Right lobe of liver (tissue), 6 donors: ENCODE measurements at regions not wholly inside any gene's neighbourhood (a gene's known extent, or its start where the extent isn't known, plus 50 kb on each side); places are given as distances from the start of the nearest gene placed in this dataset.
"Not testable (repeated sequence)": the region's sequence is repeated elsewhere in the genome, so short reads cannot be mapped to it uniquely, and the experiment has no call there.

ENCODE experiments used
- ATAC-seq, 4 donors: fragments of 200-7000 bp; cut with Tn5 transposase; one replicate each; pipeline ENCODE4 v1.9.1; 2020; ENCODE audit warnings: mild to moderate bottlenecking in 4 of 4, moderate library complexity in 4 of 4
- DNase-seq, 3 donors: peaks; one replicate each; pipeline ENCODE4 v3.0.0-alpha.2; 2020
- H3K27ac ChIP-seq, 3 donors: fragments of 200-600 bp; one replicate each; pipeline ENCODE4 v1.8.0; 2022
- H3K27me3 ChIP-seq, 2 donors: fragments of 200-600 bp; one replicate each; pipeline ENCODE4 v1.8.0; 2022
- H3K36me3 ChIP-seq, 4 donors: fragments of 200-600 bp; sonication (generic) in 1 of 4; one replicate each; pipeline versions ENCODE4 v1.5.1 to v1.8.0; 2017 to 2022; ENCODE audit warnings: control low read depth in 1 of 4
- H3K4me1 ChIP-seq, 4 donors: fragments of 200-600 bp; sonication (generic) in 1 of 4; one replicate each; pipeline versions ENCODE4 v1.5.1 to v1.8.0; 2017 to 2022; ENCODE audit warnings: control low read depth in 1 of 4
- H3K4me3 ChIP-seq, 3 donors: fragments of 200-600 bp; one replicate each; pipeline ENCODE4 v1.8.0; 2022
- H3K9me3 ChIP-seq, 4 donors: fragments of 200-600 bp; sonication (generic) in 1 of 4; one replicate each; pipeline versions ENCODE4 v1.5.1 to v1.8.0; 2017 to 2022; ENCODE audit warnings: control low read depth in 1 of 4
- POLR2A ChIP-seq: fragments of 450-650 bp; IDR thresholded peaks from one replicate; pipeline ENCODE4 v1.6.1; 2017; ENCODE audit warnings: antibody characterized with exemption, mild to moderate bottlenecking
- WGBS: methylation state at CpG from one replicate; pipeline ENCODE4 v1.1.6; 2018; ENCODE audit warnings: low coverage, low lambda C conversion rate; ENCODE audit not compliant: insufficient coverage; ENCODE audit errors: missing lambda C conversion rate; 5-methylcytosine and 5-hydroxymethylcytosine counted together
- intact Hi-C, 2 donors: fragments of 100-400 bp; cut with DNase I; formaldehyde crosslinking; loops; one replicate each; pipeline versions ENCODE4 v1.11.2 to v1.14.1; 2022
- TF ChIP-seq, protein P1 (sequence below), 4 donors: fragments of 200-600 bp in 3 of 4; fragments of 450-650 bp in 1 of 4; IDR thresholded peaks; one replicate each; pipeline versions ENCODE4 v1.5.1 to v1.8.0; 2016 to 2022; ENCODE audit warnings: antibody characterized with exemption in 4 of 4, mild to moderate bottlenecking in 2 of 4
- donor health status: DM: no; HTN: yes; CAD: no.
- donor health status: DM: no; HTN: no; CAD: no.
- donor health status: DM: no; HTN: no; CAD: no.
- donor health status: DM: no; HTN: yes; CAD: no.
- donor health status: DM: no; HTN: yes; CAD: no.

GRCh38 chr5:18576586-18576985, 942.3 kb downstream of the TAF11L14 start:
- ATAC-seq (no peak), DNase-seq (no peak)
- H3K4me3 ChIP-seq: no peak overlapping the region
- H3K27me3 ChIP-seq: no peaks in the 10 kb centered on the region
- intact Hi-C loops: no loop called here
- no peaks in the 10 kb centered on the region for H3K9me3 ChIP-seq
- TF ChIP-seq, protein P1, sequence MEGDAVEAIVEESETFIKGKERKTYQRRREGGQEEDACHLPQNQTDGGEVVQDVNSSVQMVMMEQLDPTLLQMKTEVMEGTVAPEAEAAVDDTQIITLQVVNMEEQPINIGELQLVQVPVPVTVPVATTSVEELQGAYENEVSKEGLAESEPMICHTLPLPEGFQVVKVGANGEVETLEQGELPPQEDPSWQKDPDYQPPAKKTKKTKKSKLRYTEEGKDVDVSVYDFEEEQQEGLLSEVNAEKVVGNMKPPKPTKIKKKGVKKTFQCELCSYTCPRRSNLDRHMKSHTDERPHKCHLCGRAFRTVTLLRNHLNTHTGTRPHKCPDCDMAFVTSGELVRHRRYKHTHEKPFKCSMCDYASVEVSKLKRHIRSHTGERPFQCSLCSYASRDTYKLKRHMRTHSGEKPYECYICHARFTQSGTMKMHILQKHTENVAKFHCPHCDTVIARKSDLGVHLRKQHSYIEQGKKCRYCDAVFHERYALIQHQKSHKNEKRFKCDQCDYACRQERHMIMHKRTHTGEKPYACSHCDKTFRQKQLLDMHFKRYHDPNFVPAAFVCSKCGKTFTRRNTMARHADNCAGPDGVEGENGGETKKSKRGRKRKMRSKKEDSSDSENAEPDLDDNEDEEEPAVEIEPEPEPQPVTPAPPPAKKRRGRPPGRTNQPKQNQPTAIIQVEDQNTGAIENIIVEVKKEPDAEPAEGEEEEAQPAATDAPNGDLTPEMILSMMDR (IDR thresholded peaks at IDR 0.05): no peak
- no peak for TF ChIP-seq POLR2A
- no peaks in the 10 kb centered on the region for H3K4me1 ChIP-seq
- no peaks in the 10 kb centered on the region for H3K36me3 ChIP-seq
- H3K27ac ChIP-seq: no peak overlapping the region
- WGBS: 61% methylated on average over 4 of the region's 4 CpGs

GRCh38 chr5:18601185-18601584, 966.9 kb downstream of the TAF11L14 start:
- DNase-seq: no peak
- ATAC-seq: no peak
- Histone ChIP-seq H3K27ac (no peak overlapping the region), H3K9me3 (no peaks in the 10 kb centered on the region), H3K4me3 (no peak overlapping the region), H3K36me3 (no peaks in the 10 kb centered on the region), H3K27me3 (no peaks in the 10 kb centered on the region), H3K4me1 (no peaks in the 10 kb centered on the region)
- intact Hi-C loops: no loop called here
- 31% methylated on average over 1 of the region's 1 CpG for WGBS
- no peak for TF ChIP-seq POLR2A
- TF ChIP-seq, protein P1 (IDR thresholded peaks at IDR 0.05): no peak

DNA sequence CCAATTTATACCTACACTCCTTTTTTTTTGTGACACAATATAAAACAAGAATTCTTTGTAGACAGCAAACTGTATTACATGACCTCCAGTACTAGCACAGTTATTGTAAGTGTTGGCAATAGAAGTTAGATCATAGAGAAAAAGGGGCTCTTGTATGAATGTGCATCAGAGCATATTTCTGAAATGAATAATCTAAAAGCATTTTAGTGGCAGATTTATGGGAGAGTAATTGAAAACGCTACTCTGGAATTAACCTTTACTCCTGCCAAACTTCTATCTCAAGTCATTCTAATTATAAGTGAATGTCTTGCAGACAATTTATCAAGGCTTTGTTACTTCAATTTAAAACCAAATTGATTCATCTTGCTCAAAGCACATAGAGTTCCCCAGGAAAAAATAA, 968.1 kb downstream of the TAF11L14 start:
- Histone ChIP-seq H3K4me1 (no peaks in the 10 kb centered on the region), H3K27ac (no peak overlapping the region), H3K27me3 (no peaks in the 10 kb centered on the region), H3K4me3 (no peak overlapping the region), H3K36me3 (no peaks in the 10 kb centered on the region), H3K9me3 (no peaks in the 10 kb centered on the region)
- DNase-seq (no peak), ATAC-seq (no peak)
- intact Hi-C loops: no loop called here
- no peak for TF ChIP-seq POLR2A
- TF ChIP-seq, protein P1 (IDR thresholded peaks at IDR 0.05): no peak
- 53% methylated on average over 1 of the region's 1 CpG for WGBS

DNA sequence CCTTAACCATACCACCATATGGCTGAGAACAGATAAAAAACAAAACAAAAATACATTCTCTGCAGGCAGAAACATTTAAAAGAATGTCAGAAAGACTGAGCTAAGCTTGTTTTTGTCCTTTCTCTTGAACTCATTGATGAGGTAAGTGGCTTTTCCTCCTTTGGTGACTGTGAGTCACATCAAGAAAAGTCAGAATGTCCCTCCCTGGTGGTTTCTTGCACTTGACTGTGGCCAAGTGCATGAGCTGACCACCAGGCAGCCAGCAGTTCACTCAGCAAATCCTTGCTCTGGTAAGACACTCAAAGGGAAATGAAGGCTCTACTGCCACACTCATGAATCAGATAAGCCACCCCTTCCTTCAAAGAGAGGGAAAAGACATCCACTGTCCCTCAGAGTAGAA, 970.9 kb downstream of the TAF11L14 start:
- ATAC-seq: no peak
- no peaks in the 10 kb centered on the region for H3K9me3 ChIP-seq
- DNase-seq: no peak
- H3K4me1 ChIP-seq: no peaks in the 10 kb centered on the region
- intact Hi-C loops: no loop called here
- H3K36me3 ChIP-seq: no peaks in the 10 kb centered on the region
- no peaks in the 10 kb centered on the region for H3K27me3 ChIP-seq
- TF ChIP-seq POLR2A: no peak
- TF ChIP-seq, protein P1 (IDR thresholded peaks at IDR 0.05): no peak
- H3K27ac ChIP-seq: no peak overlapping the region
- no peak overlapping the region for H3K4me3 ChIP-seq

- TF ChIP-seq POLR2A: no peak
- TF ChIP-seq, protein P1 (IDR thresholded peaks at IDR 0.05): no peak
- ATAC-seq: no peak
- no peak overlapping the region for H3K27ac ChIP-seq
- H3K4me1 ChIP-seq: no peaks in the 10 kb centered on the region
- 48% methylated on average over 5 of the region's 5 CpGs for WGBS
- intact Hi-C loops: no loop called here
- H3K9me3 ChIP-seq: no peaks in the 10 kb centered on the region
- H3K4me3 ChIP-seq: no peak overlapping the region
- H3K27me3 ChIP-seq: no peaks in the 10 kb centered on the region
- DNase-seq: no peak
- H3K36me3 ChIP-seq: no peaks in the 10 kb centered on the region
Measured at GRCh38 chr5:18607570-18607969, 973.3 kb downstream of the TAF11L14 start.

DNA sequence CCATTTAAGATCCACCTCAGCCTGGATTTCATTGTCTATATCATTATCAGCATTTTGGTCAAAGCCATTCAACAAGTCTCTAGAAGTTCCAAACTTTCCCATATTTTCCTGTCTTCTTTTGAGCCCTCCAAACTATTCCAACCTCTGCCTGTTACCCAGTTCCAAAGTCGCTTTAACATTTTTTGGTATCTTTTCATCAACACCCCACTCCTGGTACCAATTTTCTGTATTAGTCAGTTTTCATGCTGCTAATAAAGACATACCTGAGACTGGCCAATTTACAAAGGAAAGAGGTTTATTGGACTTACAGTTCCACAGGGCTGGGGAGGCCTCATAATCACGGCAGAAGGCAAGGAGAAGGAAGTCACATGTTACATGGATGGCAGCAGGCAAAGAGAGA, 982.9 kb downstream of the TAF11L14 start:
- H3K4me3 ChIP-seq, ATAC-seq, H3K9me3 ChIP-seq, DNase-seq, intact Hi-C loops, H3K27ac ChIP-seq, H3K4me1 ChIP-seq, H3K27me3 ChIP-seq, H3K36me3 ChIP-seq: not testable (repeated sequence)
- 35% methylated on average over 2 of the region's 2 CpGs for WGBS
